ENCODE measurements at regions not wholly inside any gene's neighbourhood (a gene's known extent, or its start where the extent isn't known, plus 50 kb on each side); places are given as distances from the start of the nearest gene placed in this dataset.

DNA sequence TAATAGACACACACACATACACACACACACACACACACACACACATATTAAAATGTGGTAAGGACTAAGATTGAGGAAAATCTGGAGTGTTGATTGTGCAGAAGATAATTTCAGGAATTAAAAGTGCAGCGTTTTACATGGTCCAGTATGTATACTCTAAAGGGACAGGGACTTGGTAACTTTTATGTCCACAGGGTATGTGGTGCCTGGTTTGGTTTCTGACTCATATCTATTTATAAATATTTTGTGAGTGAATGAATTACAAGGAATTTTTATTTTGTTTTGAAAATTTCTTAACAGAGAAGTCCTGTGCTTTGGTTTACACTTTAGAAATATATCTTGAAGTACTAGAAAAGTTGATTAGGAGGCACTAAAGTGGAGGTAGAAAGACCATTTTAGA lies 287.7 kb upstream of the NXPH2 start:
- TF ChIP-seq CTCF (conservative IDR thresholded peaks at IDR 0.05; ENCODE audit: low read depth, low read length), result no peak
- no peak for TF ChIP-seq EZH2 (IDR thresholded peaks at IDR 0.05; ENCODE audit: low read length, unreplicated experiment)
- TF ChIP-seq EZH2phosphoT487 (IDR thresholded peaks at IDR 0.05; ENCODE audit: borderline replicate concordance, low read length), result no peak
